ENCODE measurements at regions not wholly inside any gene's neighbourhood (a gene's known extent, or its start where the extent isn't known, plus 50 kb on each side); places are given as distances from the start of the nearest gene placed in this dataset.
"Not testable (repeated sequence)": the region's sequence is repeated elsewhere in the genome, so short reads cannot be mapped to it uniquely, and the experiment has no call there.

- no peak for DNase-seq
Measured at GRCh38 chr4:34328939-34329338, 1915.4 kb downstream of the ARAP2 start.

GRCh38 chr4:34335156-34335555 lies 1909.2 kb downstream of the ARAP2 start:
- not testable (repeated sequence) for DNase-seq

- DNase-seq, result not testable (repeated sequence)
Measured at GRCh38 chr4:34335556-34335955, 1908.8 kb downstream of the ARAP2 start.

GRCh38 chr4:34362654-34363053 lies 1881.7 kb downstream of the ARAP2 start:
- no peak for DNase-seq

- DNase-seq, result no peak
Measured at GRCh38 chr4:34363842-34364241, 1880.5 kb downstream of the ARAP2 start.

- no peak for DNase-seq
Measured at GRCh38 chr4:34365946-34366345, 1878.4 kb downstream of the ARAP2 start.

- DNase-seq, result no peak
Measured at GRCh38 chr4:34371676-34372075, 1872.6 kb downstream of the ARAP2 start.

GRCh38 chr4:34372815-34373214 lies 1871.5 kb downstream of the ARAP2 start:
- no peak for DNase-seq

GRCh38 chr4:34373456-34373855 lies 1870.9 kb downstream of the ARAP2 start:
- no peak for DNase-seq

GRCh38 chr4:34412233-34412632 lies 1832.1 kb downstream of the ARAP2 start:
- no peak for DNase-seq

- no peak for DNase-seq
Measured at GRCh38 chr4:34412911-34413310, 1831.4 kb downstream of the ARAP2 start.

- DNase-seq, result peak; percentile 61
Measured at GRCh38 chr4:34417160-34417559, 1827.2 kb downstream of the ARAP2 start.

- DNase-seq, result no peak
Measured at GRCh38 chr4:34419871-34420270, 1824.4 kb downstream of the ARAP2 start.

- no peak for DNase-seq
Measured at GRCh38 chr4:34422472-34423175, 1821.7 kb downstream of the ARAP2 start.

GRCh38 chr4:34432706-34433105 lies 1811.6 kb downstream of the ARAP2 start:
- no peak for DNase-seq

GRCh38 chr4:34434377-34434776 lies 1809.9 kb downstream of the ARAP2 start:
- not testable (repeated sequence) for DNase-seq

GRCh38 chr4:34464196-34464595 lies 1780.1 kb downstream of the ARAP2 start:
- DNase-seq, result no peak

GRCh38 chr4:34466411-34466810 lies 1777.9 kb downstream of the ARAP2 start:
- DNase-seq, result no peak

GRCh38 chr4:34469516-34469915 lies 1774.8 kb downstream of the ARAP2 start:
- DNase-seq, result no peak

GRCh38 chr4:34485252-34485651 lies 1759.1 kb downstream of the ARAP2 start:
- DNase-seq, result no peak

GRCh38 chr4:34486461-34487363 lies 1757.6 kb downstream of the ARAP2 start:
- DNase-seq, result no peak

- no peak for DNase-seq
Measured at GRCh38 chr4:34492414-34492813, 1751.9 kb downstream of the ARAP2 start.

- no peak for DNase-seq
Measured at GRCh38 chr4:34502086-34502485, 1742.2 kb downstream of the ARAP2 start.

GRCh38 chr4:34504731-34505130 lies 1739.6 kb downstream of the ARAP2 start:
- not testable (repeated sequence) for DNase-seq

Data from islet precursor cell (in vitro differentiated cells).